ENCODE measurements at regions not wholly inside any gene's neighbourhood (a gene's known extent, or its start where the extent isn't known, plus 50 kb on each side); places are given as distances from the start of the nearest gene placed in this dataset.

DNA sequence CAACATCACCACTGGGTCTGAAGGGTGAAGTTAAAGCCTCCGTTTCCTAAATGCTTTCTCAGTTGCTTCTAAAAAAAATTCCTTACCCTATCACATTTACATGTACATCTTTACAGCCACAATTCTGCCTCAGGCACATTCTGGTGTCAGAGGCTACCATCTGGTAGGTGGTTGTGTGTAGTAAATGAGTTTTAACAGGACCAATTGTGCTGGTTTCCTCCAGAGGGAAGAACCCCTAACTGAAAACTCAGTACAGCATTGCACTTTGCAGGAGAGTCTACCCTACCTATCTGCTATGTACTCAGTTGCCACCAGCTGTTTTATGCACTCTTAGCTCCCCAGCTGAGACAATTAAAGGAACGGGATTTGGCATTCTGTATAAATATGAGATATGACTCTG lies 1576.5 kb downstream of the PCDH9 start:
- TF ChIP-seq ATF1 (CRISPR knock-in tag; IDR thresholded peaks at IDR 0.05): no peak
- no peak for TF ChIP-seq EMX1 (CRISPR knock-in tag; IDR thresholded peaks at IDR 0.05)
- TF ChIP-seq KAT7 (CRISPR knock-in tag; IDR thresholded peaks at IDR 0.05; ENCODE audit: borderline replicate concordance): no peak
- no peak for TF ChIP-seq GTF2I (CRISPR knock-in tag; conservative IDR thresholded peaks at IDR 0.05)
- TF ChIP-seq, protein P1, sequence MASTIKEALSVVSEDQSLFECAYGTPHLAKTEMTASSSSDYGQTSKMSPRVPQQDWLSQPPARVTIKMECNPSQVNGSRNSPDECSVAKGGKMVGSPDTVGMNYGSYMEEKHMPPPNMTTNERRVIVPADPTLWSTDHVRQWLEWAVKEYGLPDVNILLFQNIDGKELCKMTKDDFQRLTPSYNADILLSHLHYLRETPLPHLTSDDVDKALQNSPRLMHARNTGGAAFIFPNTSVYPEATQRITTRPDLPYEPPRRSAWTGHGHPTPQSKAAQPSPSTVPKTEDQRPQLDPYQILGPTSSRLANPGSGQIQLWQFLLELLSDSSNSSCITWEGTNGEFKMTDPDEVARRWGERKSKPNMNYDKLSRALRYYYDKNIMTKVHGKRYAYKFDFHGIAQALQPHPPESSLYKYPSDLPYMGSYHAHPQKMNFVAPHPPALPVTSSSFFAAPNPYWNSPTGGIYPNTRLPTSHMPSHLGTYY (CRISPR knock-in tag; IDR thresholded peaks at IDR 0.05): no peak
- TF ChIP-seq FOXK1 (CRISPR knock-in tag; IDR thresholded peaks at IDR 0.05): no peak
- TF ChIP-seq ZNF263 (CRISPR knock-in tag; IDR thresholded peaks at IDR 0.05; ENCODE audit: low read depth): no peak
- TF ChIP-seq, protein P2, sequence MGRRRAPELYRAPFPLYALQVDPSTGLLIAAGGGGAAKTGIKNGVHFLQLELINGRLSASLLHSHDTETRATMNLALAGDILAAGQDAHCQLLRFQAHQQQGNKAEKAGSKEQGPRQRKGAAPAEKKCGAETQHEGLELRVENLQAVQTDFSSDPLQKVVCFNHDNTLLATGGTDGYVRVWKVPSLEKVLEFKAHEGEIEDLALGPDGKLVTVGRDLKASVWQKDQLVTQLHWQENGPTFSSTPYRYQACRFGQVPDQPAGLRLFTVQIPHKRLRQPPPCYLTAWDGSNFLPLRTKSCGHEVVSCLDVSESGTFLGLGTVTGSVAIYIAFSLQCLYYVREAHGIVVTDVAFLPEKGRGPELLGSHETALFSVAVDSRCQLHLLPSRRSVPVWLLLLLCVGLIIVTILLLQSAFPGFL (CRISPR knock-in tag; IDR thresholded peaks at IDR 0.05; ENCODE audit: borderline replicate concordance): no peak
- TF ChIP-seq OVOL2 (CRISPR knock-in tag; IDR thresholded peaks at IDR 0.05; ENCODE audit: borderline replicate concordance): no peak
- no peak for TF ChIP-seq ZNF232 (CRISPR knock-in tag; IDR thresholded peaks at IDR 0.05)
- TF ChIP-seq ELF4 (CRISPR knock-in tag; IDR thresholded peaks at IDR 0.05; ENCODE audit: low read depth): no peak
- TF ChIP-seq IRF2 (CRISPR knock-in tag; IDR thresholded peaks at IDR 0.05; ENCODE audit: borderline replicate concordance, low read depth): no peak
- no peak for TF ChIP-seq ZNF396 (CRISPR knock-in tag; IDR thresholded peaks at IDR 0.05; ENCODE audit: borderline replicate concordance)
- TF ChIP-seq, protein P3, sequence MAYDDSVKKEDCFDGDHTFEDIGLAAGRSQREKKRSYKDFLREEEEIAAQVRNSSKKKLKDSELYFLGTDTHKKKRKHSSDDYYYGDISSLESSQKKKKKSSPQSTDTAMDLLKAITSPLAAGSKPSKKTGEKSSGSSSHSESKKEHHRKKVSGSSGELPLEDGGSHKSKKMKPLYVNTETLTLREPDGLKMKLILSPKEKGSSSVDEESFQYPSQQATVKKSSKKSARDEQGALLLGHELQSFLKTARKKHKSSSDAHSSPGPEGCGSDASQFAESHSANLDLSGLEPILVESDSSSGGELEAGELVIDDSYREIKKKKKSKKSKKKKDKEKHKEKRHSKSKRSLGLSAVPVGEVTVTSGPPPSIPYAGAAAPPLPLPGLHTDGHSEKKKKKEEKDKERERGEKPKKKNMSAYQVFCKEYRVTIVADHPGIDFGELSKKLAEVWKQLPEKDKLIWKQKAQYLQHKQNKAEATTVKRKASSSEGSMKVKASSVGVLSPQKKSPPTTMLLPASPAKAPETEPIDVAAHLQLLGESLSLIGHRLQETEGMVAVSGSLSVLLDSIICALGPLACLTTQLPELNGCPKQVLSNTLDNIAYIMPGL (CRISPR knock-in tag; IDR thresholded peaks at IDR 0.05): no peak
- TF ChIP-seq, protein P4, sequence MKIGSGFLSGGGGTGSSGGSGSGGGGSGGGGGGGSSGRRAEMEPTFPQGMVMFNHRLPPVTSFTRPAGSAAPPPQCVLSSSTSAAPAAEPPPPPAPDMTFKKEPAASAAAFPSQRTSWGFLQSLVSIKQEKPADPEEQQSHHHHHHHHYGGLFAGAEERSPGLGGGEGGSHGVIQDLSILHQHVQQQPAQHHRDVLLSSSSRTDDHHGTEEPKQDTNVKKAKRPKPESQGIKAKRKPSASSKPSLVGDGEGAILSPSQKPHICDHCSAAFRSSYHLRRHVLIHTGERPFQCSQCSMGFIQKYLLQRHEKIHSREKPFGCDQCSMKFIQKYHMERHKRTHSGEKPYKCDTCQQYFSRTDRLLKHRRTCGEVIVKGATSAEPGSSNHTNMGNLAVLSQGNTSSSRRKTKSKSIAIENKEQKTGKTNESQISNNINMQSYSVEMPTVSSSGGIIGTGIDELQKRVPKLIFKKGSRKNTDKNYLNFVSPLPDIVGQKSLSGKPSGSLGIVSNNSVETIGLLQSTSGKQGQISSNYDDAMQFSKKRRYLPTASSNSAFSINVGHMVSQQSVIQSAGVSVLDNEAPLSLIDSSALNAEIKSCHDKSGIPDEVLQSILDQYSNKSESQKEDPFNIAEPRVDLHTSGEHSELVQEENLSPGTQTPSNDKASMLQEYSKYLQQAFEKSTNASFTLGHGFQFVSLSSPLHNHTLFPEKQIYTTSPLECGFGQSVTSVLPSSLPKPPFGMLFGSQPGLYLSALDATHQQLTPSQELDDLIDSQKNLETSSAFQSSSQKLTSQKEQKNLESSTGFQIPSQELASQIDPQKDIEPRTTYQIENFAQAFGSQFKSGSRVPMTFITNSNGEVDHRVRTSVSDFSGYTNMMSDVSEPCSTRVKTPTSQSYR (CRISPR knock-in tag; IDR thresholded peaks at IDR 0.05): no peak
- TF ChIP-seq ZBTB21 (CRISPR knock-in tag; IDR thresholded peaks at IDR 0.05; ENCODE audit: borderline replicate concordance): no peak
- TF ChIP-seq NR3C1 (CRISPR knock-in tag; conservative IDR thresholded peaks at IDR 0.05; ENCODE audit: low read depth): no peak
- no peak for TF ChIP-seq NR1H2 (CRISPR knock-in tag; IDR thresholded peaks at IDR 0.05)
- no peak for TF ChIP-seq ZNF423 (CRISPR knock-in tag; IDR thresholded peaks at IDR 0.05)
- CTCF ChIA-PET: no interaction called here
- Mint-ChIP-seq H3K9me3 (no peaks in the 10 kb centered on the region), H3K36me3 (no peaks in the 10 kb centered on the region), H3K4me3 (no peak overlapping the region), H3K27me3 (ENCODE audit: low read depth) (no peaks in the 10 kb centered on the region), H3K4me1 (no peaks in the 10 kb centered on the region), H3K27ac (no peak overlapping the region; the same call in 1 of the 2 replicates)
- POLR2A ChIA-PET: no interaction called here
- DNase-seq (ENCODE audit: low spot score) (no peak), ATAC-seq (no peak)

DNA sequence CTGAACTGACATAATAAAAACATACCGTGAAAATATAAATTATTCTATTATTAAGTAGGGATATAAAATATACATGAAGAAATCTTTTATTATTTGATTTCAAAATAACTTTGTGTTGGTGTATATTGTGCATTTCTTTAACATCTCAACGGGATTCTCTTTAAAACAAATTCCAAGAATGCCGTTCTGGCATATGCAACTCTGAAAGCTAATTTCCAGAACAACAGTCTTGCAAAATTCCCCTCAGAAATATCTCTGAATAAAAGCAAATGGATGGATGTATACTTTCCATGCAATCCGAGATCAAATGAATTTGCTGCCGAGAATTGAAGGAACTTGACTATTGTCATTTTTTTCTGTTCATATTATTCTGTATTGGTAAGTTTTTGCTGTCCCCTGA lies 1579.8 kb downstream of the PCDH9 start:
- ATAC-seq (no peak), DNase-seq (ENCODE audit: low spot score) (no peak)
- POLR2A ChIA-PET: no interaction called here
- H3K27me3 Mint-ChIP-seq (ENCODE audit: low read depth): no peaks in the 10 kb centered on the region
- H3K27ac Mint-ChIP-seq: no peak overlapping the region
- CTCF ChIA-PET: no interaction called here
- H3K9me3 Mint-ChIP-seq: no peaks in the 10 kb centered on the region
- H3K4me1 Mint-ChIP-seq: no peaks in the 10 kb centered on the region
- no peak overlapping the region for H3K4me3 Mint-ChIP-seq
- TF ChIP-seq NR1H2 (CRISPR knock-in tag; IDR thresholded peaks at IDR 0.05) (no peak), TEAD1 (CRISPR knock-in tag; IDR thresholded peaks at IDR 0.05) (no peak)
- H3K36me3 Mint-ChIP-seq: no peaks in the 10 kb centered on the region
